HepG2 (cell line): ENCODE measurements at regions not wholly inside any gene's neighbourhood (a gene's known extent, or its start where the extent isn't known, plus 50 kb on each side); places are given as distances from the start of the nearest gene placed in this dataset.

Source experiments
- FOXO4 ChIP-seq: sonication (generic); formaldehyde crosslinking; conservative IDR thresholded peaks from 2 replicates; pipeline ENCODE4 v1.8.1; 2023; ENCODE audit warnings: missing genetic modification reagents
- GRHL1 ChIP-seq: sonication (generic); formaldehyde crosslinking; conservative IDR thresholded peaks from 2 replicates; pipeline ENCODE4 v1.8.0; 2022; ENCODE audit warnings: missing genetic modification reagents
- HMGXB4 ChIP-seq, 2 experiments: sonication (generic) in 1 of 2; formaldehyde crosslinking in 1 of 2; IDR thresholded peaks; 2 replicates each; pipeline versions ENCODE4 v1.4.0 to v1.6.1; 2018 to 2020; ENCODE audit warnings: missing genetic modification reagents in 2 of 2, borderline replicate concordance in 1 of 2, low read depth in 1 of 2, mild to moderate bottlenecking in 1 of 2, missing biosample characterization in 1 of 2
- SUZ12 ChIP-seq: fragments of 150-350 bp; IDR thresholded peaks from 2 replicates; pipeline ENCODE4 v1.6.1; 2014; ENCODE audit warnings: low read depth, low read length
- U2AF2 ChIP-seq: fragments of 200-400 bp; formaldehyde crosslinking; IDR thresholded peaks from 2 replicates; pipeline ENCODE4 v1.6.1; 2017; ENCODE audit warnings: low read depth, mild to moderate bottlenecking, low read length
- ZMAT3 ChIP-seq: sonication (generic); formaldehyde crosslinking; conservative IDR thresholded peaks from 2 replicates; pipeline ENCODE4 v1.7.0; 2021; ENCODE audit warnings: missing genetic modification reagents
- ZNF180 ChIP-seq: sonication (generic); formaldehyde crosslinking; IDR thresholded peaks from 2 replicates; pipeline ENCODE4 v1.4.0; 2020; ENCODE audit warnings: low read depth, missing genetic modification reagents, borderline replicate concordance
- ZNF280B ChIP-seq: sonication (generic); formaldehyde crosslinking; IDR thresholded peaks from 2 replicates; pipeline ENCODE4 v1.5.0; 2020; ENCODE audit warnings: missing genetic modification reagents, mild to moderate bottlenecking, borderline replicate concordance
- TF ChIP-seq, protein P1 (sequence below): sonication (generic); formaldehyde crosslinking; IDR thresholded peaks from 2 replicates; pipeline ENCODE4 v1.5.0; 2020; ENCODE audit warnings: mild to moderate bottlenecking, missing genetic modification reagents, moderate library complexity

- TF ChIP-seq HMGXB4 (CRISPR knock-in tag; IDR thresholded peaks at IDR 0.05; ENCODE audit: borderline replicate concordance in 1 of 2, low read depth in 1 of 2) (no peak), FOXO4 (CRISPR knock-in tag) (no peak), GRHL1 (CRISPR knock-in tag) (no peak), ZNF280B (CRISPR knock-in tag) (no peak), SUZ12 (no peak), ZMAT3 (no peak), ZNF180 (CRISPR knock-in tag) (no peak), U2AF2 (no peak)
- TF ChIP-seq, protein P1, sequence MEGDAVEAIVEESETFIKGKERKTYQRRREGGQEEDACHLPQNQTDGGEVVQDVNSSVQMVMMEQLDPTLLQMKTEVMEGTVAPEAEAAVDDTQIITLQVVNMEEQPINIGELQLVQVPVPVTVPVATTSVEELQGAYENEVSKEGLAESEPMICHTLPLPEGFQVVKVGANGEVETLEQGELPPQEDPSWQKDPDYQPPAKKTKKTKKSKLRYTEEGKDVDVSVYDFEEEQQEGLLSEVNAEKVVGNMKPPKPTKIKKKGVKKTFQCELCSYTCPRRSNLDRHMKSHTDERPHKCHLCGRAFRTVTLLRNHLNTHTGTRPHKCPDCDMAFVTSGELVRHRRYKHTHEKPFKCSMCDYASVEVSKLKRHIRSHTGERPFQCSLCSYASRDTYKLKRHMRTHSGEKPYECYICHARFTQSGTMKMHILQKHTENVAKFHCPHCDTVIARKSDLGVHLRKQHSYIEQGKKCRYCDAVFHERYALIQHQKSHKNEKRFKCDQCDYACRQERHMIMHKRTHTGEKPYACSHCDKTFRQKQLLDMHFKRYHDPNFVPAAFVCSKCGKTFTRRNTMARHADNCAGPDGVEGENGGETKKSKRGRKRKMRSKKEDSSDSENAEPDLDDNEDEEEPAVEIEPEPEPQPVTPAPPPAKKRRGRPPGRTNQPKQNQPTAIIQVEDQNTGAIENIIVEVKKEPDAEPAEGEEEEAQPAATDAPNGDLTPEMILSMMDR (CRISPR knock-in tag), result no peak
Measured at GRCh38 chr3:135911110-135911509, 54.4 kb upstream of the PPP2R3A start.
